G401 (cell line): ENCODE measurements at regions not wholly inside any gene's neighbourhood (a gene's known extent, or its start where the extent isn't known, plus 50 kb on each side); places are given as distances from the start of the nearest gene placed in this dataset.

Experiments
- DNase-seq: peaks from one replicate; pipeline ENCODE4 v3.0.0-alpha.2; 2015; ENCODE audit warnings: low spot score
- in situ Hi-C: cut with HindIII; loops from 2 replicates; pipeline ENCODE4 v1.10.0; 2016; ENCODE audit warnings: low sequenced_read_pairs, mixed read lengths

GRCh38 chr20:62543470-62544302 lies 67.9 kb upstream of the GATA5 start:
- in situ Hi-C loops: loop anchor here (10.0 kb wide), 1 partner anchor 249 kb away; no protein-coding TSS in a partner anchor
- no peak for DNase-seq

GRCh38 chr20:62544505-62545055 lies 68.8 kb upstream of the GATA5 start:
- in situ Hi-C loops: loop anchor here (10.0 kb wide), 1 partner anchor 250 kb away; no protein-coding TSS in a partner anchor
- no peak for DNase-seq

- no peak for DNase-seq
- in situ Hi-C loops: loop anchor here (10.0 kb wide), 1 partner anchor 250 kb away; no protein-coding TSS in a partner anchor
Observed at GRCh38 chr20:62545271-62545670, 69.5 kb upstream of the GATA5 start.

- DNase-seq: no peak
- in situ Hi-C loops: loop anchor here (10.0 kb wide), 1 partner anchor 251 kb away; no protein-coding TSS in a partner anchor
Observed at GRCh38 chr20:62545901-62546525, 70.2 kb upstream of the GATA5 start.

GRCh38 chr20:62546606-62547005 lies 70.8 kb upstream of the GATA5 start:
- in situ Hi-C loops: loop anchor here (10.0 kb wide), 1 partner anchor 252 kb away; no protein-coding TSS in a partner anchor

GRCh38 chr20:62547364-62547763 lies 71.6 kb upstream of the GATA5 start:
- no peak for DNase-seq
- in situ Hi-C loops: loop anchor here (10.0 kb wide), 1 partner anchor 253 kb away; no protein-coding TSS in a partner anchor

More at GRCh38 chr20:62546606-62547005, 70.8 kb upstream of the GATA5 start:
- DNase-seq: no peak

GRCh38 chr20:62548471-62548870 lies 72.7 kb upstream of the GATA5 start:
- in situ Hi-C loops: loop anchor here (10.0 kb wide), 1 partner anchor 254 kb away; no protein-coding TSS in a partner anchor

GRCh38 chr20:62549029-62549428 lies 73.2 kb upstream of the GATA5 start:
- no peak for DNase-seq
- in situ Hi-C loops: loop anchor here (10.0 kb wide), 1 partner anchor 254 kb away; no protein-coding TSS in a partner anchor

More at GRCh38 chr20:62548471-62548870, 72.7 kb upstream of the GATA5 start:
- no peak for DNase-seq

- DNase-seq: no peak
- in situ Hi-C loops: loop anchor here (10.0 kb wide), 1 partner anchor 255 kb away; no protein-coding TSS in a partner anchor
Observed at GRCh38 chr20:62549499-62550086, 73.8 kb upstream of the GATA5 start.

GRCh38 chr20:62550087-62550632 lies 74.4 kb upstream of the GATA5 start:
- DNase-seq: no peak
- in situ Hi-C loops: no loop called here

- no peak for DNase-seq
Observed at GRCh38 chr20:62551407-62552323, 75.9 kb upstream of the GATA5 start.

GRCh38 chr20:62552613-62553012 lies 76.8 kb upstream of the GATA5 start:
- in situ Hi-C loops: no loop called here
- no peak for DNase-seq

More at GRCh38 chr20:62551407-62552323, 75.9 kb upstream of the GATA5 start:
- in situ Hi-C loops: no loop called here

- in situ Hi-C loops: no loop called here
- no peak for DNase-seq
Observed at GRCh38 chr20:62553136-62553837, 77.5 kb upstream of the GATA5 start.

- in situ Hi-C loops: no loop called here
- no peak for DNase-seq
Observed at GRCh38 chr20:62553838-62554161, 78.0 kb upstream of the GATA5 start.

GRCh38 chr20:62554214-62554897 lies 78.6 kb upstream of the GATA5 start:
- in situ Hi-C loops: no loop called here
- no peak for DNase-seq

GRCh38 chr20:62554898-62555641 lies 79.3 kb upstream of the GATA5 start:
- in situ Hi-C loops: no loop called here
- no peak for DNase-seq
